Right lobe of liver (tissue), 4 donors: ENCODE measurements at regions not wholly inside any gene's neighbourhood (a gene's known extent, or its start where the extent isn't known, plus 50 kb on each side); places are given as distances from the start of the nearest gene placed in this dataset.

ENCODE experiments used
- POLR2A ChIP-seq: fragments of 450-650 bp; IDR thresholded peaks from one replicate; pipeline ENCODE4 v1.6.1; 2017; ENCODE audit warnings: antibody characterized with exemption, mild to moderate bottlenecking
- TF ChIP-seq, protein P1 (sequence below), 4 donors: fragments of 200-600 bp in 3 of 4; fragments of 450-650 bp in 1 of 4; IDR thresholded peaks; one replicate each; pipeline versions ENCODE4 v1.5.1 to v1.8.0; 2016 to 2022; ENCODE audit warnings: antibody characterized with exemption in 4 of 4, mild to moderate bottlenecking in 2 of 4
- donor health status: DM: no; HTN: no; CAD: no.
- donor health status: DM: no; HTN: no; CAD: no.
- donor health status: DM: no; HTN: yes; CAD: no.

DNA sequence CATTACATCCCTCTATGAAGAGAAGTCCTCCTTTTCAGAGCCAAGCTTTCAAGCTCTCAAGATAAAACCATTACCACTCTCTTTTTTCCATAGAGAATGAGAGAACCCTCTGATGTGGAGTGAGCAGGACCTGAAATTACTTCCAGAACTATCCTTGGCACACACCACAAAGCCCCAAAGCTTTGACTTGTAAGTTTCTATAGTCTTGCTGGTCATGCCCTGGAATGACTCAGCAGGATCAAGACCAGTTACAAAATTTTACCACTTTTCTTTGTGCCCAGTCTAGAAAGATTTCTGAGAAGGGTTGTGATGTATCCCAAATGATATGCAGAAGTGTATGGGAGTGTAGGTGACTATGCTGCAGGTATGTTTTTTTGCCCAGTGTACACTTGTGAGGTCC, 760.6 kb downstream of the TLE1 start:
- TF ChIP-seq, protein P1, sequence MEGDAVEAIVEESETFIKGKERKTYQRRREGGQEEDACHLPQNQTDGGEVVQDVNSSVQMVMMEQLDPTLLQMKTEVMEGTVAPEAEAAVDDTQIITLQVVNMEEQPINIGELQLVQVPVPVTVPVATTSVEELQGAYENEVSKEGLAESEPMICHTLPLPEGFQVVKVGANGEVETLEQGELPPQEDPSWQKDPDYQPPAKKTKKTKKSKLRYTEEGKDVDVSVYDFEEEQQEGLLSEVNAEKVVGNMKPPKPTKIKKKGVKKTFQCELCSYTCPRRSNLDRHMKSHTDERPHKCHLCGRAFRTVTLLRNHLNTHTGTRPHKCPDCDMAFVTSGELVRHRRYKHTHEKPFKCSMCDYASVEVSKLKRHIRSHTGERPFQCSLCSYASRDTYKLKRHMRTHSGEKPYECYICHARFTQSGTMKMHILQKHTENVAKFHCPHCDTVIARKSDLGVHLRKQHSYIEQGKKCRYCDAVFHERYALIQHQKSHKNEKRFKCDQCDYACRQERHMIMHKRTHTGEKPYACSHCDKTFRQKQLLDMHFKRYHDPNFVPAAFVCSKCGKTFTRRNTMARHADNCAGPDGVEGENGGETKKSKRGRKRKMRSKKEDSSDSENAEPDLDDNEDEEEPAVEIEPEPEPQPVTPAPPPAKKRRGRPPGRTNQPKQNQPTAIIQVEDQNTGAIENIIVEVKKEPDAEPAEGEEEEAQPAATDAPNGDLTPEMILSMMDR (IDR thresholded peaks at IDR 0.05) = no peak
- TF ChIP-seq POLR2A = no peak
